Trophoblast cell (in vitro differentiated cells and primary cell): ENCODE measurements at regions not wholly inside any gene's neighbourhood (a gene's known extent, or its start where the extent isn't known, plus 50 kb on each side); places are given as distances from the start of the nearest gene placed in this dataset.

ENCODE experiments used
- DNase-seq, 2 donors: peaks; one replicate each; pipeline ENCODE4 v3.0.0-alpha.2; 2016
- H2AFZ ChIP-seq: 2 replicates; pipeline ENCODE4 v1.6.1; 2013; ENCODE audit warnings: low read length, moderate library complexity, mild to moderate bottlenecking; ENCODE audit not compliant: insufficient read depth, poor library complexity
- H2AK5ac ChIP-seq: 2 replicates; pipeline ENCODE4 v1.6.1; 2013; ENCODE audit warnings: mild to moderate bottlenecking, low read length
- H2BK120ac ChIP-seq: 2 replicates; pipeline ENCODE4 v1.6.1; 2013; ENCODE audit warnings: low read length, mild to moderate bottlenecking, moderate library complexity; ENCODE audit not compliant: insufficient read depth, poor library complexity
- H2BK12ac ChIP-seq: 2 replicates; pipeline ENCODE4 v1.6.1; 2013; ENCODE audit warnings: mild to moderate bottlenecking, low read length, moderate library complexity
- H2BK5ac ChIP-seq: 2 replicates; pipeline ENCODE4 v1.6.1; 2013; ENCODE audit warnings: low read length, low read depth, moderate library complexity, mild to moderate bottlenecking; ENCODE audit not compliant: poor library complexity
- H3K14ac ChIP-seq: 2 replicates; pipeline ENCODE4 v1.6.1; 2013; ENCODE audit warnings: mild to moderate bottlenecking, low read length
- H3K18ac ChIP-seq: 2 replicates; pipeline ENCODE4 v1.6.1; 2013; ENCODE audit warnings: mild to moderate bottlenecking, low read length
- H3K23ac ChIP-seq: 2 replicates; pipeline ENCODE4 v1.6.1; 2013; ENCODE audit warnings: low read length
- H3K27ac ChIP-seq: 2 replicates; pipeline ENCODE4 v1.5.1; 2013; ENCODE audit warnings: low read depth, mild to moderate bottlenecking, inconsistent platforms, low read length, moderate library complexity
- H3K27me3 ChIP-seq: 2 replicates; pipeline ENCODE4 v1.6.1; 2013; ENCODE audit warnings: inconsistent platforms, mild to moderate bottlenecking, low read length, moderate library complexity; ENCODE audit not compliant: insufficient read depth
- H3K36me3 ChIP-seq, 2 experiments: 1 replicate in 1 of 2; 2 replicates in 1 of 2; pipeline ENCODE4 v1.6.1; 2013; ENCODE audit warnings: low read length in 2 of 2, mild to moderate bottlenecking in 2 of 2, moderate library complexity in 1 of 2; ENCODE audit not compliant: insufficient read depth in 2 of 2, control insufficient read depth in 1 of 2
- H3K4ac ChIP-seq: 2 replicates; pipeline ENCODE4 v1.6.1; 2013; ENCODE audit warnings: low read depth, mild to moderate bottlenecking, low read length, moderate library complexity
- H3K4me1 ChIP-seq, 2 experiments: 1 replicate in 1 of 2; 2 replicates in 1 of 2; pipeline ENCODE4 v1.6.1; 2013; ENCODE audit warnings: low read length in 2 of 2, mild to moderate bottlenecking in 2 of 2, moderate library complexity in 1 of 2; ENCODE audit not compliant: insufficient read depth in 2 of 2, control insufficient read depth in 1 of 2
- H3K4me2 ChIP-seq: 2 replicates; pipeline ENCODE4 v1.6.1; 2013; ENCODE audit warnings: inconsistent platforms, mild to moderate bottlenecking, low read length, moderate library complexity
- H3K4me3 ChIP-seq: 2 replicates; pipeline ENCODE4 v1.5.1; 2013; ENCODE audit warnings: mild to moderate bottlenecking, low read depth, low read length, inconsistent platforms
- H3K79me1 ChIP-seq: one replicate; pipeline ENCODE4 v1.6.1; 2013; ENCODE audit warnings: low read length
- H3K79me2 ChIP-seq: 2 replicates; pipeline ENCODE4 v1.6.1; 2013; ENCODE audit warnings: low read length, mild to moderate bottlenecking; ENCODE audit not compliant: control insufficient read depth, insufficient read depth, poor library complexity
- H3K9ac ChIP-seq: 2 replicates; pipeline ENCODE4 v1.6.1; 2013; ENCODE audit warnings: mild to moderate bottlenecking, low read length
- H3K9me3 ChIP-seq: 2 replicates; pipeline ENCODE4 v1.6.1; 2013; ENCODE audit warnings: low read depth, mild to moderate bottlenecking, control low read depth, inconsistent platforms, low read length; ENCODE audit not compliant: insufficient read depth
- H4K12ac ChIP-seq: 2 replicates; pipeline ENCODE4 v1.6.1; 2013; ENCODE audit warnings: low read depth, mild to moderate bottlenecking, low read length, moderate library complexity
- H4K8ac ChIP-seq: 2 replicates; pipeline ENCODE4 v1.6.1; 2013; ENCODE audit warnings: low read depth, mild to moderate bottlenecking, low read length, moderate library complexity
- H4K91ac ChIP-seq: one replicate; pipeline ENCODE4 v1.6.1; 2013; ENCODE audit warnings: low read depth, mild to moderate bottlenecking, low read length, moderate library complexity
- WGBS: extraction: QIAGEN DNeasy Blood & Tissue Kit; methylation state at CpG from one replicate; pipeline ENCODE4 v1.1.7; 2013; ENCODE audit warnings: missing lambda C conversion rate; ENCODE audit not compliant: insufficient read length, insufficient coverage; ENCODE audit errors: extremely low coverage; 5-methylcytosine and 5-hydroxymethylcytosine counted together

DNA sequence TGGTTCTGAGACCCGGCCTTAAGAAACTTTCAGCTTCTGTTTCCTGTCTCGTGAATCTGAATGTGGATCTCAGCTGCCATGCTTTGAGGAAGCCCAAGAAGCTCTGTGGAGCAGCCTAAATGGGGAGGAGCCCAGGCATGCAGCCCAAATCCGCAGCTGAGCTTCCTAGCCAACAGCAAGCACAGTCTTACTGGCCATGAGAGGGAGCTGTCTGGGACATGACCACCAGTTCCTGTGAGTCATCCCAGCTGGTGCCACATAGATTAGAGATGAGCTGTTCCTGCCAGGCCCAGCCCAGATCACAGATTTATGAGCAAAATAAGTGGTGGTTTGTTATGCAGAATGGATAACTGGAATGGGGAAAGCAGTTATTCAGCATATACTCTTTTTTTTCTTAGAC lies 224.4 kb upstream of the APCDD1 start:
- no peak overlapping the region for H4K91ac ChIP-seq
- H3K4ac ChIP-seq, result no peak overlapping the region
- no peak overlapping the region for H3K27ac ChIP-seq
- H3K9ac ChIP-seq, result no peak overlapping the region
- no peak overlapping the region for H3K4me2 ChIP-seq
- no peak overlapping the region for H3K14ac ChIP-seq
- no peaks in the 10 kb centered on the region for H3K4me1 ChIP-seq
- no peaks in the 10 kb centered on the region for H3K79me1 ChIP-seq
- H3K23ac ChIP-seq, result no peak overlapping the region
- WGBS, result no CpG with 5 or more reads among the region's 3 CpGs
- H3K36me3 ChIP-seq, result no peaks in the 10 kb centered on the region
- no peak overlapping the region for H3K4me3 ChIP-seq
- H2BK5ac ChIP-seq, result no peak overlapping the region
- no peak overlapping the region for H3K18ac ChIP-seq
- no peak overlapping the region for H2AFZ ChIP-seq
- H3K27me3 ChIP-seq, result no peaks in the 10 kb centered on the region
- peaks cover 11% of the 10 kb centered on the region for H3K9me3 ChIP-seq
- no peak overlapping the region for H4K8ac ChIP-seq
- no peak overlapping the region for H4K12ac ChIP-seq
- H2AK5ac ChIP-seq, result no peak overlapping the region
- peak; percentile 49 to 57 for DNase-seq
- H3K79me2 ChIP-seq, result no peaks in the 10 kb centered on the region
- no peak overlapping the region for H2BK120ac ChIP-seq
- H2BK12ac ChIP-seq, result no peak overlapping the region

- Histone ChIP-seq H3K4ac (no peak overlapping the region), H3K23ac (no peak overlapping the region), H3K79me2 (no peaks in the 10 kb centered on the region), H3K9me3 (peaks cover 8% of the 10 kb centered on the region), H2BK12ac (no peak overlapping the region), H3K79me1 (no peaks in the 10 kb centered on the region), H3K4me1 (no peaks in the 10 kb centered on the region), H2AFZ (no peak overlapping the region), H2BK120ac (no peak overlapping the region), H3K18ac (no peak overlapping the region), H4K91ac (no peak overlapping the region), H2AK5ac (no peak overlapping the region), H3K27ac (no peak overlapping the region), H3K4me3 (no peak overlapping the region), H3K36me3 (no peaks in the 10 kb centered on the region), H2BK5ac (no peak overlapping the region), H3K4me2 (no peak overlapping the region), H3K27me3 (no peaks in the 10 kb centered on the region), H4K8ac (no peak overlapping the region), H3K9ac (no peak overlapping the region), H3K14ac (no peak overlapping the region), H4K12ac (no peak overlapping the region)
- no CpG with 5 or more reads among the region's 3 CpGs for WGBS
- DNase-seq, result no peak
Measured at GRCh38 chr18:10231220-10231619, 223.2 kb upstream of the APCDD1 start.

GRCh38 chr18:10232062-10232461 lies 222.4 kb upstream of the APCDD1 start:
- Histone ChIP-seq H2AFZ (no peak overlapping the region), H3K27me3 (no peaks in the 10 kb centered on the region), H2BK12ac (no peak overlapping the region), H3K4me3 (no peak overlapping the region), H3K9me3 (peaks cover 8% of the 10 kb centered on the region), H3K4me2 (no peak overlapping the region), H3K4ac (no peak overlapping the region), H2AK5ac (no peak overlapping the region), H3K18ac (no peak overlapping the region), H3K79me2 (no peaks in the 10 kb centered on the region), H3K9ac (no peak overlapping the region), H4K8ac (no peak overlapping the region), H4K12ac (no peak overlapping the region), H3K79me1 (no peaks in the 10 kb centered on the region), H2BK120ac (no peak overlapping the region), H3K27ac (no peak overlapping the region), H3K4me1 (no peaks in the 10 kb centered on the region), H3K23ac (no peak overlapping the region), H4K91ac (no peak overlapping the region), H2BK5ac (no peak overlapping the region), H3K14ac (no peak overlapping the region), H3K36me3 (no peaks in the 10 kb centered on the region)
- WGBS, result no CpG with 5 or more reads among the region's 2 CpGs
- no peak for DNase-seq

- H3K9ac ChIP-seq, result no peak overlapping the region
- no peak overlapping the region for H2AFZ ChIP-seq
- H3K79me2 ChIP-seq, result no peaks in the 10 kb centered on the region
- H2BK5ac ChIP-seq, result no peak overlapping the region
- no peak overlapping the region for H2BK120ac ChIP-seq
- no peak overlapping the region for H3K18ac ChIP-seq
- H3K27me3 ChIP-seq, result no peaks in the 10 kb centered on the region
- no peak overlapping the region for H3K14ac ChIP-seq
- H3K4me3 ChIP-seq, result no peak overlapping the region
- no peak overlapping the region for H4K91ac ChIP-seq
- H4K12ac ChIP-seq, result no peak overlapping the region
- no peak overlapping the region for H3K4me2 ChIP-seq
- no peak overlapping the region for H3K27ac ChIP-seq
- H3K36me3 ChIP-seq, result no peaks in the 10 kb centered on the region
- no peak overlapping the region for H3K23ac ChIP-seq
- no peak overlapping the region for H2AK5ac ChIP-seq
- peaks cover 8% of the 10 kb centered on the region for H3K9me3 ChIP-seq
- no peak overlapping the region for H3K4ac ChIP-seq
- DNase-seq, result no peak
- WGBS, result no CpG with 5 or more reads among the region's 10 CpGs
- no peaks in the 10 kb centered on the region for H3K4me1 ChIP-seq
- H2BK12ac ChIP-seq, result no peak overlapping the region
- no peaks in the 10 kb centered on the region for H3K79me1 ChIP-seq
- H4K8ac ChIP-seq, result no peak overlapping the region
Measured at GRCh38 chr18:10233082-10233875, 221.2 kb upstream of the APCDD1 start.
